Large intestine (tissue), 3 donors: ENCODE measurements at regions not wholly inside any gene's neighbourhood (a gene's known extent, or its start where the extent isn't known, plus 50 kb on each side); places are given as distances from the start of the nearest gene placed in this dataset.
"Not testable (repeated sequence)": the region's sequence is repeated elsewhere in the genome, so short reads cannot be mapped to it uniquely, and the experiment has no call there.

Experiments used
- DNase-seq, 2 donors: peaks; one replicate each; pipeline versions ENCODE4 v3.0.0 to v3.0.0-alpha.2; 2013
- H3K27ac ChIP-seq: one replicate; pipeline ENCODE4 v1.5.1; 2013; ENCODE audit warnings: low read length
- H3K27me3 ChIP-seq: 2 replicates; pipeline ENCODE4 v1.6.1; 2013; ENCODE audit warnings: low read length; ENCODE audit not compliant: control insufficient read depth, insufficient read depth
- H3K36me3 ChIP-seq: 2 replicates; pipeline ENCODE4 v1.6.1; 2013; ENCODE audit warnings: low read length; ENCODE audit not compliant: control insufficient read depth, insufficient read depth
- H3K4me1 ChIP-seq: one replicate; pipeline ENCODE4 v1.6.1; 2013; ENCODE audit warnings: low read length; ENCODE audit not compliant: control insufficient read depth, insufficient read depth
- H3K4me3 ChIP-seq: one replicate; pipeline ENCODE4 v1.5.1; 2013; ENCODE audit warnings: low read length
- H3K9me3 ChIP-seq: one replicate; pipeline ENCODE4 v1.6.1; 2013; ENCODE audit warnings: mild to moderate bottlenecking, low read depth, low read length, moderate library complexity; ENCODE audit not compliant: control insufficient read depth
- WGBS: methylation state at CpG from one replicate; pipeline ENCODE4 v1.1.5; 2013; ENCODE audit warnings: low lambda C conversion rate; ENCODE audit not compliant: insufficient coverage; 5-methylcytosine and 5-hydroxymethylcytosine counted together

GRCh38 chr2:167331636-167332232, 443.5 kb downstream of the XIRP2 start:
- H3K4me3 ChIP-seq: no peak overlapping the region
- H3K9me3 ChIP-seq: no peaks in the 10 kb centered on the region
- no peaks in the 10 kb centered on the region for H3K4me1 ChIP-seq
- no peak overlapping the region for H3K27ac ChIP-seq
- no CpG with 5 or more reads among the region's 5 CpGs for WGBS
- peak; percentile 2 to 3 for DNase-seq
- no peaks in the 10 kb centered on the region for H3K27me3 ChIP-seq
- no peaks in the 10 kb centered on the region for H3K36me3 ChIP-seq

DNA sequence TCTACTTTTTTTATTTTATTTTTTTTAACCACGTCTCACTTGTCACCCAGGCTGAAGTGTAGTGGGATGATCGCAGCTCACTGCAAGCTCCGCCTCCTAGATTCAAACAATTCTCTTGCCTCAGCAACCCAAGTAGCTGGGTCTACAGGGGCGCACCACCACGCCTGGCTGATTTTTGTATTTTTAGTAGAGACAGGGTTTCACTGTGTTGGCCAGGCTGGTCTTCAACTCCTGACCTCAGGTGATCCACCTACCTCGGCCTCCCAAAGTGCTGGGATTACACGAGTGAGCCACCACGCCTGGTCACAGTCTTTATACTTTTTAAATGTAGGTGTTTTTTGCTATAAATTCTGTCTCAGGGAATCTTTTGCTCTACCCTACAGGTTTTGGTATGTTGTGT, 440.5 kb downstream of the XIRP2 start:
- not testable (repeated sequence) for H3K36me3 ChIP-seq, H3K27me3 ChIP-seq, H3K4me1 ChIP-seq, H3K4me3 ChIP-seq, H3K27ac ChIP-seq, DNase-seq, H3K9me3 ChIP-seq
- WGBS: 100% methylated on average over 2 of the region's 8 CpGs

DNA sequence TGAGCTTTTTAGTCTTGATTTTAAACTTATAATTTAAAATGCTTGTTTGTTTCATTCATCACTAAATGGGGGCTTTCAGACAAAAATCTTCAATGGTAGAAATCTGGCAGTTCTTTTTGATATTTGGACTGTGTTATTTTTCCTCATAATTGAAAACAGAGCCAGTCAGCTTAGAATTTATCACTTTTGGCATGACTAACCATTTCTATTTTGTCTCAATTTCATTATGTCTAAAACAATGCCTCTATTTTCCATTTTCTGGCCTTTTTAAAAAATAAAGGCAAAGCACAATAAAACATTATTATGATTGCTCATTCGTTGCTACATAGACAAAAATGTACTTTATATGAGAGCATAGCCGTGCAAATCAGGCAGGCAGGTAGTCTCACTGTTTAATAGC, 434.5 kb downstream of the XIRP2 start:
- no peaks in the 10 kb centered on the region for H3K9me3 ChIP-seq
- no CpG with 5 or more reads among the region's 2 CpGs for WGBS
- no peak for DNase-seq

DNA sequence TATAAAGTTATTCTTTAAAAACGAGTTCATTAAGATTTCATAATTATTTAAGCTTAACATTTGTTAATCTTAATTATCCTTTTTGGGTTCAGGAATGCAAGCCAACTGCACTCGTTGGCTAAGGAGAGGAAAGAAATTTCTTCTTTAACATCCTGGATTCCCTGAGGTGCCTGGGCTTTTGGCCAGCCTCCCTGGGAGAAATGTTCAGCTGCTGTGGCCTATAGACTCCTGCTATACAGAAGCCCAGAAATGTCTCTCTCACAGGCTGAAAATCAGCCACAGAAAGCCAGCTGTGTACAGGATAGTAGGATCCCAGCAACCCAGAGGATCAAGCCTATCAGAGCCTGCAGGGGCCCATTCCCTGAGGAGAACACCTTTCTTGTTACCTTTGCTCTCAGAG, 430.3 kb downstream of the XIRP2 start:
- H3K27ac ChIP-seq: no peak overlapping the region
- no peaks in the 10 kb centered on the region for H3K27me3 ChIP-seq
- no peaks in the 10 kb centered on the region for H3K9me3 ChIP-seq
- DNase-seq: no peak
- WGBS: 100% methylated on average over 1 of the region's 2 CpGs
- H3K4me1 ChIP-seq: no peaks in the 10 kb centered on the region
- H3K4me3 ChIP-seq: no peak overlapping the region
- no peaks in the 10 kb centered on the region for H3K36me3 ChIP-seq

More for the DNA sequence above, 434.5 kb downstream of the XIRP2 start:
- Histone ChIP-seq H3K36me3 (no peaks in the 10 kb centered on the region), H3K27ac (no peak overlapping the region), H3K27me3 (no peaks in the 10 kb centered on the region), H3K4me3 (no peak overlapping the region), H3K4me1 (no peaks in the 10 kb centered on the region)

GRCh38 chr2:167310442-167310841, 422.2 kb downstream of the XIRP2 start:
- no peak for DNase-seq
- no CpG with 5 or more reads among the region's 1 CpG for WGBS
- Histone ChIP-seq H3K4me3 (no peak overlapping the region), H3K4me1 (no peaks in the 10 kb centered on the region), H3K9me3 (no peaks in the 10 kb centered on the region), H3K36me3 (no peaks in the 10 kb centered on the region), H3K27me3 (no peaks in the 10 kb centered on the region), H3K27ac (no peak overlapping the region)
